Adrenal gland (tissue), 5 donors: ENCODE measurements at regions not wholly inside any gene's neighbourhood (a gene's known extent, or its start where the extent isn't known, plus 50 kb on each side); places are given as distances from the start of the nearest gene placed in this dataset.

Experiments
- CTCF ChIP-seq, 6 experiments: fragments of 450-650 bp in 4 of 6; fragments of 200-600 bp in 2 of 6; sonication (generic) in 1 of 6; IDR thresholded peaks; 1 replicate in 5 of 6; 2 replicates in 1 of 6; pipeline versions ENCODE4 v1.5.1 to v1.8.0; 2016 to 2021; ENCODE audit warnings: antibody characterized with exemption in 6 of 6, mild to moderate bottlenecking in 2 of 6, moderate library complexity in 1 of 6
- POLR2A ChIP-seq, 2 donors: fragments of 450-650 bp; IDR thresholded peaks; one replicate each; pipeline ENCODE4 v1.6.1; 2017; ENCODE audit warnings: antibody characterized with exemption in 2 of 2, mild to moderate bottlenecking in 2 of 2, moderate library complexity in 1 of 2
- donor health status: DM: no; HTN: no; CAD: no.

- no peak for TF ChIP-seq CTCF (IDR thresholded peaks at IDR 0.05)
- no peak for TF ChIP-seq POLR2A (IDR thresholded peaks at IDR 0.05)
These were observed 229.7 kb upstream of the CDH5 start for GRCh38 chr16:66136841-66137240.
